ENCODE measurements at regions not wholly inside any gene's neighbourhood (a gene's known extent, or its start where the extent isn't known, plus 50 kb on each side); places are given as distances from the start of the nearest gene placed in this dataset.

DNA sequence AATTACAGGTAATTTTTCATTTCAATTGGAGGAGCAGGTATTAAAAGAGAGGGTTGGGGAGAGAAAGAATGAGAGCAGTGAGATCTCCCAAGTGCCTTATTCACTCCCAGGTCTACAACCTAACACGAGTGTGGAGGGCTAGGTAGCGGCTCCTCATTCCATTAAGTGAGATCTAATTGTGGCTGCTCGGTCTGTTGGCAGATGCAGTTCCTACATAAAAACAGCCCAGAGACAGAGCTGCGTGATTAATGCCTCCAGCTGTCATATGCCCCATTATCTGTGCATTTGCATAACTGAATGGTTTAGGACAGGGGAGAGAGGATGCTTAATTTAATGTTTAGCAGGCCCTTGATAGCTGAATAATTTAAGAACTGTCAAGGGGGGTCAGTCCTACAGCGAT is 100.5 kb downstream of the PSAT1 start:
- POLR2A ChIA-PET, result no interaction called here
- WGBS (ENCODE audit: insufficient coverage), result 86% methylated on average over 1 of the region's 5 CpGs

DNA sequence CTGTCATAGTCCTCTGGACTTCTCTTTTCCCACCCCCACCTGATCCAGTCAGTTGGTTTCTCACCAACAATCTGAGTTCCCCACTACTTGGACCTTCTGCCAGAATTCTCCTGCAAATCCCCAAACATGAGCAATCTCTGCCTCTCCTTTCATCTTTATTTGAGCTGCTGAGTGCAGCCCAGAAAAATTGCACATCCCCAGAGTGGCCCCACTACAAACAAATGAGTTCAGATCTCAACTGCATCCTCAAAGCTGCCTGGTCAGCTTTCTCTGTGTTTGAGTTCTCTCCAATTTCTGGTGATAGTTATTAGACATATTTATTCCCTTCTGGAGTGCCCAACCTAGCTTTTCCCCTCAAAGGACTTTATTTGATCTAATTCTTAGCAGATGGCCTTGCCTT is 102.2 kb downstream of the PSAT1 start:
- CTCF ChIA-PET, result interaction anchor here in 1 of 2 donors (0.6 kb wide), 1 partner anchor 37 kb away, joined by 6 read pairs; no protein-coding TSS in a partner anchor

More for the DNA sequence above, 100.5 kb downstream of the PSAT1 start:
- peaks cover 2 to 3% of the 10 kb centered on the region in 2 donors for H3K27me3 Mint-ChIP-seq
- H3K4me1 Mint-ChIP-seq, result no peaks in the 10 kb centered on the region
- H3K4me3 ChIP-seq (ENCODE audit: control insufficient read depth in 1 of 2, extremely low read depth in 1 of 2, low read length in 1 of 2), result no peak overlapping the region
- no peaks in the 10 kb centered on the region for H3K4me1 ChIP-seq (ENCODE audit: control insufficient read depth in 1 of 2, extremely low read depth in 1 of 2, insufficient read depth in 2 of 2, low read length in 2 of 2)
- peaks cover 9 to 14% (median 12%) of the 10 kb centered on the region in 3 donors for H3K9me3 Mint-ChIP-seq
- H3K36me3 Mint-ChIP-seq, result no peaks in the 10 kb centered on the region
- H3K9me3 ChIP-seq, result peaks cover 2% of the 10 kb centered on the region
- DNase-seq (no peak), ATAC-seq (replicated peaks in 1 of 4) (no peak)
- H3K27ac Mint-ChIP-seq, result no peak overlapping the region
- H3K27me3 ChIP-seq (replicated peaks in 1 of 2; ENCODE audit: control insufficient read depth in 2 of 2, extremely low read depth in 1 of 2, insufficient read depth in 2 of 2, low read length in 1 of 2), result peaks cover 0 to 5% of the 10 kb centered on the region in 2 experiments
- H3K27ac ChIP-seq (ENCODE audit: low read length), result no peak overlapping the region
- CTCF ChIA-PET, result no interaction called here
- no peak overlapping the region for H3K4me3 Mint-ChIP-seq
- H3K36me3 ChIP-seq (ENCODE audit: control insufficient read depth in 2 of 2, extremely low read depth in 1 of 2, insufficient read depth in 1 of 2, low read length in 1 of 2), result no peaks in the 10 kb centered on the region

DNA sequence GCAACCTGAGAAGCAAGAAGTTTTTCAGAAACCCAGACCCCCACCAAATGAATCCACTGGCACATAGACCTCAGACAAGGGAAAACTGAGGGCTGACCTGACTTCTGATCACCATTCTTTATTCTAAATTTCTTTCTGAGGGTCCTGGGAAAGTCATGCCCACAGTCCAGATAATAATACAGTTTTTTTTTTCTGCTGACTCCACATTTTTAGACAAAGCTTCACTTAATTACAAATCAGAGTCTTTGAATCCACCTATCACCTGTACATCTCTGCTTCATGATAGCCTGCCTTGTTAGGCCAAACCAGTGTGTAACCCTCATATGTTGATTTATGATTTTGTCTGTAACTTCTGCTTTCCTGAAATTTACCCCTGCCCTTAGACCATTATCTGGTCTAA is 103.6 kb downstream of the PSAT1 start:
- H3K9me3 Mint-ChIP-seq, result peaks cover 4 to 9% (median 8%) of the 10 kb centered on the region in 3 donors

More for the DNA sequence above, 102.2 kb downstream of the PSAT1 start:
- no peaks in the 10 kb centered on the region for H3K36me3 Mint-ChIP-seq
- DNase-seq (no peak), ATAC-seq (replicated peaks in 1 of 4) (no peak)
- no peaks in the 10 kb centered on the region for H3K4me1 Mint-ChIP-seq
- peaks cover 0 to 9% of the 10 kb centered on the region in 2 experiments for H3K27me3 ChIP-seq (replicated peaks in 1 of 2; ENCODE audit: control insufficient read depth in 2 of 2, extremely low read depth in 1 of 2, insufficient read depth in 2 of 2, low read length in 1 of 2)
- H3K9me3 ChIP-seq, result peaks cover 2% of the 10 kb centered on the region
- peaks cover 9 to 14% (median 12%) of the 10 kb centered on the region in 3 donors for H3K9me3 Mint-ChIP-seq
- no peaks in the 10 kb centered on the region for H3K36me3 ChIP-seq (ENCODE audit: control insufficient read depth in 2 of 2, extremely low read depth in 1 of 2, insufficient read depth in 1 of 2, low read length in 1 of 2)
- no peak overlapping the region for H3K27ac ChIP-seq (ENCODE audit: low read length)
- POLR2A ChIA-PET, result no interaction called here
- no peaks in the 10 kb centered on the region for H3K4me1 ChIP-seq (ENCODE audit: control insufficient read depth in 1 of 2, extremely low read depth in 1 of 2, insufficient read depth in 2 of 2, low read length in 2 of 2)
- peaks cover 2 to 3% of the 10 kb centered on the region in 2 donors for H3K27me3 Mint-ChIP-seq
- H3K4me3 ChIP-seq (ENCODE audit: control insufficient read depth in 1 of 2, extremely low read depth in 1 of 2, low read length in 1 of 2), result no peak overlapping the region
- no peak overlapping the region for H3K4me3 Mint-ChIP-seq
- no peak overlapping the region for H3K27ac Mint-ChIP-seq

DNA sequence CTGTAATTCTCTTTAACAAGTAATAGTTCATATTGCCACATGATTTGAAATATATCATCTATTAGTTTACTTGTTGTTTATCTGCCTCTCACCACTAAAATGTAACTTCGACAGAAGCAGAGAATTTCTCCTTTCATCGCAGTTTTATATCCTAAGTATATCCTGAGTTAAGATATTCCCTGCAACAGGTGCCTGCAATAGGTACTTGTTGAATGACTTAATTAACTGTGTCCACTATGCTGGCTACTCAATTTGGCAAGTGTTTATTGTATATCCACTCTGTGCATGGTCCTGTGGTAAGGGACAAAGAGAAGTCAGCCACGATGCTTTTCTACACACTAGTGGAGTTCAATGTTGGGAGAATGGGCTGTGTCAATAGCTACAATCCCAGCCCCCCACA is 108.5 kb downstream of the PSAT1 start:
- Mint-ChIP-seq H3K4me1 (no peaks in the 10 kb centered on the region), H3K9me3 (no peaks in the 10 kb centered on the region), H3K4me3 (no peak overlapping the region), H3K36me3 (no peaks in the 10 kb centered on the region), H3K27me3 (peaks cover 5 to 8% of the 10 kb centered on the region in 2 donors), H3K27ac (no peak overlapping the region)
- DNase-seq, result no peak
- POLR2A ChIA-PET, result no interaction called here
- Histone ChIP-seq H3K27ac (ENCODE audit: low read length) (no peak overlapping the region), H3K27me3 (replicated peaks in 1 of 2; ENCODE audit: control insufficient read depth in 2 of 2, extremely low read depth in 1 of 2, insufficient read depth in 2 of 2, low read length in 1 of 2) (peaks cover 0 to 3% of the 10 kb centered on the region in 2 experiments), H3K9me3 (no peaks in the 10 kb centered on the region), H3K4me1 (ENCODE audit: control insufficient read depth in 1 of 2, extremely low read depth in 1 of 2, insufficient read depth in 2 of 2, low read length in 2 of 2) (no peaks in the 10 kb centered on the region), H3K36me3 (ENCODE audit: control insufficient read depth in 2 of 2, extremely low read depth in 1 of 2, insufficient read depth in 1 of 2, low read length in 1 of 2) (no peaks in the 10 kb centered on the region), H3K4me3 (ENCODE audit: control insufficient read depth in 1 of 2, extremely low read depth in 1 of 2, low read length in 1 of 2) (no peak overlapping the region)
- no peak for ATAC-seq (replicated peaks in 1 of 4)
- CTCF ChIA-PET, result no interaction called here
- WGBS (ENCODE audit: insufficient coverage), result no CpG with 5 or more reads among the region's 3 CpGs

More for the DNA sequence above, 103.6 kb downstream of the PSAT1 start:
- ATAC-seq (replicated peaks in 1 of 4) (no peak), DNase-seq (no peak)
- H3K36me3 ChIP-seq (ENCODE audit: control insufficient read depth in 2 of 2, extremely low read depth in 1 of 2, insufficient read depth in 1 of 2, low read length in 1 of 2), result no peaks in the 10 kb centered on the region
- no peaks in the 10 kb centered on the region for H3K9me3 ChIP-seq
- ChIA-PET POLR2A (no interaction called here), CTCF (interaction anchor here in 1 of 2 donors (0.5 kb wide), 1 partner anchor 35 kb away, joined by 4 read pairs; no protein-coding TSS in a partner anchor)
- peaks cover 0 to 7% of the 10 kb centered on the region in 2 experiments for H3K27me3 ChIP-seq (replicated peaks in 1 of 2; ENCODE audit: control insufficient read depth in 2 of 2, extremely low read depth in 1 of 2, insufficient read depth in 2 of 2, low read length in 1 of 2)
- H3K27ac ChIP-seq (ENCODE audit: low read length), result no peak overlapping the region
- no peak overlapping the region for H3K4me3 Mint-ChIP-seq
- no peaks in the 10 kb centered on the region for H3K4me1 ChIP-seq (ENCODE audit: control insufficient read depth in 1 of 2, extremely low read depth in 1 of 2, insufficient read depth in 2 of 2, low read length in 2 of 2)
- H3K36me3 Mint-ChIP-seq, result no peaks in the 10 kb centered on the region
- peaks cover 8 to 10% of the 10 kb centered on the region in 2 donors for H3K27me3 Mint-ChIP-seq
- no peaks in the 10 kb centered on the region for H3K4me1 Mint-ChIP-seq
- H3K27ac Mint-ChIP-seq, result no peak overlapping the region
- H3K4me3 ChIP-seq (ENCODE audit: control insufficient read depth in 1 of 2, extremely low read depth in 1 of 2, low read length in 1 of 2), result no peak overlapping the region

DNA sequence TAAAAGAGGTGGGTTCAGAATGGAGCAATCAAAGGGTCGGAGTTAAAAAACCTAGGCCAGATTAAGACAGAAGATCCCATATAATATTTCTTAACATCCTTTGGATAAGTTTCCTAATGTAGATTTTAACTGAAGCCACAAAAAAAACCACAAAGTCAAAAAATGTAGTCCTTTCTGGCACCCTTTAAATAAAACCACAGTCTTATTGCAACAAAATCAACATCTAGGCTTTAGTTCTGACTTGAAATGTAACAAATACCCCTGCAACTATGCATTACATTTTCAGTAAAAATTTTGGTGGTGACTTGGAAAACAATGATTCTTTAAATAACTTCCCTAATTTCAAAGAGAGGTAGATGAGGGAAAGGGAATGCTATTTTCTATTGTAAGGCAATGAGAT is 109.2 kb downstream of the PSAT1 start:
- H3K27ac Mint-ChIP-seq, result no peak overlapping the region
- no peaks in the 10 kb centered on the region for H3K4me1 Mint-ChIP-seq
- no peaks in the 10 kb centered on the region for H3K36me3 Mint-ChIP-seq
- peaks cover 5 to 11% of the 10 kb centered on the region in 2 donors for H3K27me3 Mint-ChIP-seq
- no peak overlapping the region for H3K4me3 Mint-ChIP-seq
- ChIA-PET CTCF (interaction anchor here in 1 of 2 donors (0.6 kb wide), 1 partner anchor 93 kb away, joined by 5 read pairs; no protein-coding TSS in a partner anchor), POLR2A (no interaction called here)
- Histone ChIP-seq H3K36me3 (ENCODE audit: control insufficient read depth in 2 of 2, extremely low read depth in 1 of 2, insufficient read depth in 1 of 2, low read length in 1 of 2) (no peaks in the 10 kb centered on the region), H3K9me3 (no peaks in the 10 kb centered on the region), H3K4me1 (ENCODE audit: control insufficient read depth in 1 of 2, extremely low read depth in 1 of 2, insufficient read depth in 2 of 2, low read length in 2 of 2) (no peaks in the 10 kb centered on the region), H3K27ac (ENCODE audit: low read length) (no peak overlapping the region), H3K4me3 (ENCODE audit: control insufficient read depth in 1 of 2, extremely low read depth in 1 of 2, low read length in 1 of 2) (no peak overlapping the region), H3K27me3 (replicated peaks in 1 of 2; ENCODE audit: control insufficient read depth in 2 of 2, extremely low read depth in 1 of 2, insufficient read depth in 2 of 2, low read length in 1 of 2) (peaks cover 0 to 3% of the 10 kb centered on the region in 2 experiments)
- WGBS (ENCODE audit: insufficient coverage), result no CpG with 5 or more reads among the region's 1 CpG
- no peaks in the 10 kb centered on the region for H3K9me3 Mint-ChIP-seq
- no peak for DNase-seq
- no peak for ATAC-seq (replicated peaks in 1 of 4)

DNA sequence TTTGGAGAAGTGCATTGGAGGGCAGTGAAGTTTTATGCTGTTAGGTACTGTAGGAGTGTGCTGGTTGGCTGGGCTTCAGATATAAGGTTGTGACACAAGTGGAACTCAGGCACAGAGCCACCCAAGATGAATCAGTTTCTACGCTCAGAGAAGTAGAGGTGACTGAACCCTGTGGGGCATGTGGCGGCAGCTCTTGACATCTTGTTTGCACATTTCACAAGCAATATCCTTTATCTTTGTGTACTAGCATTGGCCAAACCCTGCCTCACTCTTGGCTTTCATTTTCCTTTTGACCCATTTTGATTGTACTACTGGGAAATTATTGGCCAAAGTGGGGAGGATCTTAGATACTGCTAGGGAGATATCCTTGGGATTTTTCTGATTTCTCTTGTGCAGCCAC is 110.0 kb downstream of the PSAT1 start:
- Mint-ChIP-seq H3K27me3 (peaks cover 5 to 11% of the 10 kb centered on the region in 2 donors), H3K4me1 (no peaks in the 10 kb centered on the region), H3K36me3 (no peaks in the 10 kb centered on the region), H3K27ac (no peak overlapping the region), H3K4me3 (no peak overlapping the region), H3K9me3 (no peaks in the 10 kb centered on the region)
- DNase-seq, result no peak
- H3K4me3 ChIP-seq (ENCODE audit: control insufficient read depth in 1 of 2, extremely low read depth in 1 of 2, low read length in 1 of 2), result no peak overlapping the region
- H3K4me1 ChIP-seq (ENCODE audit: control insufficient read depth in 1 of 2, extremely low read depth in 1 of 2, insufficient read depth in 2 of 2, low read length in 2 of 2), result no peaks in the 10 kb centered on the region
- POLR2A ChIA-PET, result no interaction called here
- CTCF ChIA-PET, result interaction anchor here in 1 of 2 donors (0.6 kb wide), 1 partner anchor 92 kb away, joined by 5 read pairs; no protein-coding TSS in a partner anchor
- H3K36me3 ChIP-seq (ENCODE audit: control insufficient read depth in 2 of 2, extremely low read depth in 1 of 2, insufficient read depth in 1 of 2, low read length in 1 of 2), result no peaks in the 10 kb centered on the region
- H3K27ac ChIP-seq (ENCODE audit: low read length), result no peak overlapping the region
- no peaks in the 10 kb centered on the region for H3K9me3 ChIP-seq
- ATAC-seq (replicated peaks in 1 of 4), result no peak
- H3K27me3 ChIP-seq (replicated peaks in 1 of 2; ENCODE audit: control insufficient read depth in 2 of 2, extremely low read depth in 1 of 2, insufficient read depth in 2 of 2, low read length in 1 of 2), result peaks cover 0 to 3% of the 10 kb centered on the region in 2 experiments
- 67% methylated on average over 1 of the region's 2 CpGs for WGBS (ENCODE audit: insufficient coverage)

Measured in T-cell (primary cell).